ENCODE measurements at regions not wholly inside any gene's neighbourhood (a gene's known extent, or its start where the extent isn't known, plus 50 kb on each side); places are given as distances from the start of the nearest gene placed in this dataset.
"Not testable (repeated sequence)": the region's sequence is repeated elsewhere in the genome, so short reads cannot be mapped to it uniquely, and the experiment has no call there.

DNA sequence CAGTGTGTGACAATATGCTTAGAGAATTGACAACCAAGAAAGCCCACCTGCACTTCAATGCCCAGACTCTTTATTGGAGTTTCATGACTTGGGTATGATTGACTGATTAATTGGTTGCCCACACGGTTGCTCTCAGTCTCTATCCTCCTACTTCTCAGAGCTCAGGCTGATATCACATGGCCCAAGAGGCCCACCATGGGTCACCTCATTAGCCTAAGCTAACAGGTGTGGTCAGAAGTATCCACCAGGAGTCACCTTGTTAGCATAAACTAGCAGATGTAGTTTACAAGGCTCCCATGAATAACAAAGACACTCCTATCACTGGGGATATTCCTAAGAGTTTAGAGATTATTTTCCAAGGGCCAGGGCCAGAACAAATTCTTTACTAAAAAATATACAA is 120.2 kb upstream of the MBNL1 start:
- H3K27me3 ChIP-seq (ENCODE audit: control insufficient read depth, insufficient read depth, low read length): no peaks in the 10 kb centered on the region
- H3K4me3 ChIP-seq (ENCODE audit: low read depth, low read length): no peak overlapping the region
- TF ChIP-seq, protein P1, sequence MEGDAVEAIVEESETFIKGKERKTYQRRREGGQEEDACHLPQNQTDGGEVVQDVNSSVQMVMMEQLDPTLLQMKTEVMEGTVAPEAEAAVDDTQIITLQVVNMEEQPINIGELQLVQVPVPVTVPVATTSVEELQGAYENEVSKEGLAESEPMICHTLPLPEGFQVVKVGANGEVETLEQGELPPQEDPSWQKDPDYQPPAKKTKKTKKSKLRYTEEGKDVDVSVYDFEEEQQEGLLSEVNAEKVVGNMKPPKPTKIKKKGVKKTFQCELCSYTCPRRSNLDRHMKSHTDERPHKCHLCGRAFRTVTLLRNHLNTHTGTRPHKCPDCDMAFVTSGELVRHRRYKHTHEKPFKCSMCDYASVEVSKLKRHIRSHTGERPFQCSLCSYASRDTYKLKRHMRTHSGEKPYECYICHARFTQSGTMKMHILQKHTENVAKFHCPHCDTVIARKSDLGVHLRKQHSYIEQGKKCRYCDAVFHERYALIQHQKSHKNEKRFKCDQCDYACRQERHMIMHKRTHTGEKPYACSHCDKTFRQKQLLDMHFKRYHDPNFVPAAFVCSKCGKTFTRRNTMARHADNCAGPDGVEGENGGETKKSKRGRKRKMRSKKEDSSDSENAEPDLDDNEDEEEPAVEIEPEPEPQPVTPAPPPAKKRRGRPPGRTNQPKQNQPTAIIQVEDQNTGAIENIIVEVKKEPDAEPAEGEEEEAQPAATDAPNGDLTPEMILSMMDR (IDR thresholded peaks at IDR 0.05; ENCODE audit: insufficient read depth, low read depth, low read length): no peak
- H3K36me3 ChIP-seq (ENCODE audit: control insufficient read depth, insufficient read depth, low read length): no peaks in the 10 kb centered on the region
- POLR2A ChIA-PET: no interaction called here
- no peak for DNase-seq (ENCODE audit: low read depth)
- CTCF ChIA-PET: no interaction called here

DNA sequence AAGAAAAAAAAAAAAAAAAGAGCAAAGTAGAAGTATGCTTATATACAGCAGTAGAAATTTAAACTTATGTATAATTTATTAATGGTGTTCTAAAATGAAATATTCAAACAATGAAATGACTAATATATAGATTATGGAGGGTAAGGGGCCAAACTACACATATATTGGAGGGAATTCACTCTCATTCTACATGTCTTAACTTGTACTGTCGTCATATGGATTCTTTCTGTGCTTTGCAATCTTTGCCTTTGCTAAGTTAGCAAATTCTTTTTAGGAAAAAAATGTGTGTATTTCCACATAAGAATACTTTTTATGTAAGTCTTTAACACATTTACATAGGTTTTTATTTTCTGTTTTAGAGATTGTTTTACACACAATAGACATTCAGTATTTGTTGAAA is 118.9 kb upstream of the MBNL1 start:
- DNase-seq (ENCODE audit: low read depth): no peak
- Histone ChIP-seq H3K27me3 (ENCODE audit: control insufficient read depth, insufficient read depth, low read length) (no peaks in the 10 kb centered on the region), H3K36me3 (ENCODE audit: control insufficient read depth, insufficient read depth, low read length) (no peaks in the 10 kb centered on the region), H3K4me3 (ENCODE audit: low read depth, low read length) (no peak overlapping the region)
- POLR2A ChIA-PET: no interaction called here
- CTCF ChIA-PET: no interaction called here
- TF ChIP-seq, protein P1 (IDR thresholded peaks at IDR 0.05; ENCODE audit: insufficient read depth, low read depth, low read length): no peak

DNA sequence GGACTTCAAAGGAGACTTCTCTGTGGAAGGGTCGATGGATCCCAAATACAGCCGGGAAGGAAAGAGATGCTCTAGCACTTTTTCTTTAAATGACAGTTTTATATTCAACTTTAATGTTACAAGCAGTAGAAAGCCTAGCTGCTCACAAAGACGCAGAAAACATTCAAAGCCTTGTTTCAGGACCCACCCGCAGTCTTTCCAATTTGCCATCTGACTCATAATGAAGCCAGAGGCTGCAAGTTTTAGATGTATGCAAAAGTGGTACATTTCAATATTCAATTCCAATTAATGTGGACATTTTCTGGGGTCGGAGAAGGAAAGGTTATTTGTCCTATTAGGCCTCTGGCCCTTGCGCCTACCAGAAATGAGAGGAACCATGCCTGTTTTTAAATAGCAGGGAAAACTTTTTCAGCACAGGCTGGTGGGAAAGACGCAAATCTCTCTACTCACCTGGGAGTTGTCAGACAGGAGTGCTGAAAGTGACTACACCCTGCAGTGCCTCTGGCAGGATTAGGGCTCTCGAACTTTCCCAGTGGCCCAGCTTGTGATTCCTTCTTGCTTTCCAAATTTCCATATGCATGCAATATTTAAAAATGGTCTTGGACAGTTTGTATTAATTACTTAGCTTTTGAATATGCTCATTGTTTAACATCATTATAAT is 117.4 kb upstream of the MBNL1 start:
- ChIA-PET CTCF (no interaction called here), POLR2A (no interaction called here)
- Histone ChIP-seq H3K4me3 (ENCODE audit: low read depth, low read length) (no peak overlapping the region), H3K36me3 (ENCODE audit: control insufficient read depth, insufficient read depth, low read length) (no peaks in the 10 kb centered on the region), H3K27me3 (ENCODE audit: control insufficient read depth, insufficient read depth, low read length) (no peaks in the 10 kb centered on the region)
- TF ChIP-seq, protein P1 (IDR thresholded peaks at IDR 0.05; ENCODE audit: insufficient read depth, low read depth, low read length): no peak
- no peak for DNase-seq (ENCODE audit: low read depth)

DNA sequence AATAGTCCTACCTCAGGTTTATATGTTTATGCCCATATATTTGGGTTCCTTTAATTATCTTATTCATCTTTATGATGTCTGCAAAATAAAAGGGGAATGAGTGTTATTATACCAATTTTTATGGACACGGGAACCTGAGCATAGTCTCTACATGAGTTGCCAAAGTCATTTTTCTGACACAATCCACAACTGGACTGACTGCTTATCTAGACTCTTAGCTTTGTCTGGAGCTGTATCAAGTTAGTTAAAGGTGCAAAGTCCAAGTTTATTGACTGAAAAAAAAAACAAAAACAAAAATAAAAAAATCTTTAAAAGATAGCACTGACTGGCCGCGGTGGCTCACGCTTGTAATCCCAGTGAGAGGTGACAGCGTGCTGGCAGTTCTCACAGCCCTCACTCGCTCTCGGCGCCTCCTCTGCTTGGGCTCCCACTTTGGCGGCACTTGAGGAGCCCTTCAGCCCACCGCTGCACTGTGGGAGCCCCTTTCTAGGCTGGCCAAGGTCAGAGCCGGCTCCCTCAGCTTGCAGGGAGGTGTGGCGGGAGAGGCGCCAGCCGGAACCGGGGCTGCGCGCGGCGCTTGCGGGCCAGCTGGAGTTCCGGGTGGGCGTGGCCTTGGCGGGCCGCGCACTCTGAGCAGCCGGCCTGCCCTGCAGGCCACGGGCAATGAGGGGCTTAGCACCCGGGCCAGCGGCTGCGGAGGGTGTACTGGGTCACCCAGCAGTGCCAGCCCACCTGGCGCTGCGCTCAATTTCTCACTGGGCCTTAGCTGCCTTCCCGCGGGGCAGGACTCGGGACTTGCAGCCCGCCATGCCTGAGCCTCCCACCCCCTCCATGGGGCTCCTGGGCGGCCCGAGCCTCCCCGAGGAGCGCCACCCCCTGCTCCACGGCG is 116.6 kb upstream of the MBNL1 start:
- H3K4me3 ChIP-seq (ENCODE audit: low read depth, low read length); CTCF ChIA-PET; POLR2A ChIA-PET; DNase-seq (ENCODE audit: low read depth); H3K36me3 ChIP-seq (ENCODE audit: control insufficient read depth, insufficient read depth, low read length); H3K27me3 ChIP-seq (ENCODE audit: control insufficient read depth, insufficient read depth, low read length): not testable (repeated sequence)

DNA sequence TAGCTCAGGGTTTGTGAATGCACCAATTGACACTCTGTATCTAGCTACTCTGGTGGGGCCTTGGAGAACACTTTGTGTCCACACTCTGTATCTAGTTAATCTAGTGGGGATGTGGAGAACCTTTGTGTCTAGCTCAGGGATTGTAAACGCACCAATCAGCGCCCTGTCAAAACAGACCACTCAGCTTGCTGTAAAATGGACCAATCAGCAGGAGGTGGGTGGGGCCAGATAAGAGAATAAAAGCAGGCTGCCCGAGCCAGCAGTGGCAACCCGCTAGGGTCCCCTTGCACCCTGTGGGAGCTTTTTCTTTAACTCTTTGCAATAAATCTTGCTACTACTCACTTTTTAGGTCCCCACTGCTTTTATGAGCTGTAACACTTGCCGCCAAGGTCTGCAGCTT is 115.6 kb upstream of the MBNL1 start:
- POLR2A ChIA-PET; H3K36me3 ChIP-seq (ENCODE audit: control insufficient read depth, insufficient read depth, low read length); H3K4me3 ChIP-seq (ENCODE audit: low read depth, low read length); DNase-seq (ENCODE audit: low read depth); CTCF ChIA-PET; H3K27me3 ChIP-seq (ENCODE audit: control insufficient read depth, insufficient read depth, low read length): not testable (repeated sequence)

DNA sequence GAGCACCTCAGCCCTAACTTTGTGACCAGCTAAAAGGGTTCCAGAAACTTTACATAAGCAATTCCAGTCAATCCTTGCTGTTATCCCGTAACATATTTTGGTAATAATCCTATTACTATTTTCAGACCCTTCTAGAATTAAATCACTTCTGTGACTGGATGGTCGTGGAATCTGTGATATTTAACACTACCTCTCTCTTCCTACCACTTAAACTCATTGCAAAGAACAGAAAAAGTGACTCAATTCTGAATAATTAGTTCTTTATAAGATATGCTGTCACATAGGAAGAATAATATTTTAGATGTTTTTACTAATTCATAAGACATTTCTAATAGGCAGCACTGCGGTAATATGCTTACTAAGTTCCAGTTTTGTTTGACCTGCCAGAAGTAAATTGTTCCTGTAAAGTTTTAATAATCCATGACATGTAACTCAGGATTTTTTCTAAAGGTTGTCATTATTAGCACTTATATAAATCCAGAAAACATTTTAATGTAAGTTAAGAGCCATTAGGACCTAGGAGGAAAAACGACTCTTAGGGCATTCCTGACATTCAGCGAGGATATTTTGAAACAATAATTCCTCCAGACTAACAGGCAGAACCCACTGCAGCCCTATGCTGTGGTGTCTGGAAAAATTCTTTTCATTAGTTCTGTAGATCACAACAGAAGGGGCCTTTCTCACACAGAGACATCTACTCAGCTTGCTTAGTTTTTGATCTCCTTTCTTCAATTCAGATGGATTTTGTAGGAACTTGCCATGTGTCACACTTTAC is 113.3 kb upstream of the MBNL1 start:
- ChIA-PET CTCF (no interaction called here), POLR2A (interaction anchor here (0.6 kb wide), 1 partner anchor 41 kb away, joined by 3 read pairs; no protein-coding TSS in a partner anchor)
- TF ChIP-seq, protein P1 (IDR thresholded peaks at IDR 0.05; ENCODE audit: insufficient read depth, low read depth, low read length): no peak
- H3K4me3 ChIP-seq (ENCODE audit: low read depth, low read length): no peak overlapping the region
- no peaks in the 10 kb centered on the region for H3K27me3 ChIP-seq (ENCODE audit: control insufficient read depth, insufficient read depth, low read length)
- no peaks in the 10 kb centered on the region for H3K36me3 ChIP-seq (ENCODE audit: control insufficient read depth, insufficient read depth, low read length)
- DNase-seq (ENCODE audit: low read depth): no peak

Data from BJ (cell line).